Mucosa of descending colon (tissue), 3 donors: ENCODE measurements at regions not wholly inside any gene's neighbourhood (a gene's known extent, or its start where the extent isn't known, plus 50 kb on each side); places are given as distances from the start of the nearest gene placed in this dataset.
"Not testable (repeated sequence)": the region's sequence is repeated elsewhere in the genome, so short reads cannot be mapped to it uniquely, and the experiment has no call there.

Experiments used
- ATAC-seq: fragments of 200-7000 bp; cut with Tn5 transposase; one replicate; pipeline ENCODE4 v1.9.1; 2020; ENCODE audit warnings: mild to moderate bottlenecking, moderate library complexity
- DNase-seq, 3 donors: peaks; one replicate each; pipeline ENCODE4 v3.0.0-alpha.2; 2020
- H3K36me3 ChIP-seq: fragments of 200-600 bp; one replicate; pipeline ENCODE4 v1.8.0; 2021; ENCODE audit warnings: low read depth, mild to moderate bottlenecking
- H3K4me1 ChIP-seq: fragments of 200-600 bp; one replicate; pipeline ENCODE4 v1.8.0; 2021; ENCODE audit warnings: low read depth, mild to moderate bottlenecking
- H3K4me3 ChIP-seq: fragments of 200-600 bp; one replicate; pipeline ENCODE4 v1.8.0; 2021; ENCODE audit warnings: mild to moderate bottlenecking
- H3K9me3 ChIP-seq: fragments of 200-600 bp; one replicate; pipeline ENCODE4 v1.8.0; 2021; ENCODE audit warnings: mild to moderate bottlenecking
- CTCF ChIP-seq: fragments of 200-600 bp; IDR thresholded peaks from one replicate; pipeline ENCODE4 v1.8.0; 2022; ENCODE audit warnings: antibody characterized with exemption, mild to moderate bottlenecking
- intact Hi-C, 2 donors: fragments of 100-400 bp; cut with DNase I in 1 of 2; cut with micrococcal nuclease in 1 of 2; formaldehyde crosslinking; loops; one replicate each; pipeline versions ENCODE4 v1.11.0 to v1.11.1; 2022; cut with DNase I, micrococcal nuclease
- donor health status: DM: no; HTN: no; CAD: no; lungs with moderate emphysema.
- donor health status: DM: no; HTN: no; CAD: no.
- donor health status: DM: no; HTN: yes; CAD: no.

DNA sequence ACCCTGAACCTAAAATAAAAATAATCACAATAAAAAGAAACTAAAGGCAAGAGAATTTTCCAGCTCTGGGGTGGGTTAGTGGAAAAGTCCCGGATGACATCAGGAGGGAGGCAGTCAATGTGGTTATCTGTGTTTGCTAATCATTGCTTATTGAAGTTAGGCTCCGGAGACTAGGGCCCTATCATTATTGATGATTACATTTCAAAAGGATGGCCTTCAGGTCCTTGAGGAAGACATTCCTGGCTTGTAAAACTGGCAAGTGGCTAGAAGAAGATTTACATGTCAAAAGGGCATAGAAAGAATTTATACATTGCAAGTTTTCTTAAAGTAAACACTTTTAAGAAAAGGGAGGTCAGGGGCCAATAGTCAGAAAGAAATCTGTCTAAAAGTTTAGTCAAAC, 123.4 kb downstream of the POSTN start:
- Histone ChIP-seq H3K4me1 (no peaks in the 10 kb centered on the region), H3K36me3 (no peaks in the 10 kb centered on the region), H3K4me3 (no peak overlapping the region), H3K9me3 (no peaks in the 10 kb centered on the region)
- DNase-seq (no peak), ATAC-seq (no peak)
- no peak for TF ChIP-seq CTCF
- intact Hi-C loops, result no loop called here

GRCh38 chr13:37473035-37473434, 125.5 kb downstream of the POSTN start:
- Histone ChIP-seq H3K9me3 (no peaks in the 10 kb centered on the region), H3K36me3 (no peaks in the 10 kb centered on the region), H3K4me3 (no peak overlapping the region), H3K4me1 (no peaks in the 10 kb centered on the region)
- intact Hi-C loops, result no loop called here
- no peak for ATAC-seq
- no peak for TF ChIP-seq CTCF
- no peak for DNase-seq

- H3K4me1 ChIP-seq, intact Hi-C loops, H3K4me3 ChIP-seq, ATAC-seq, H3K9me3 ChIP-seq, DNase-seq, H3K36me3 ChIP-seq: not testable (repeated sequence)
Observed at GRCh38 chr13:37472266-37472665, 126.3 kb downstream of the POSTN start.

DNA sequence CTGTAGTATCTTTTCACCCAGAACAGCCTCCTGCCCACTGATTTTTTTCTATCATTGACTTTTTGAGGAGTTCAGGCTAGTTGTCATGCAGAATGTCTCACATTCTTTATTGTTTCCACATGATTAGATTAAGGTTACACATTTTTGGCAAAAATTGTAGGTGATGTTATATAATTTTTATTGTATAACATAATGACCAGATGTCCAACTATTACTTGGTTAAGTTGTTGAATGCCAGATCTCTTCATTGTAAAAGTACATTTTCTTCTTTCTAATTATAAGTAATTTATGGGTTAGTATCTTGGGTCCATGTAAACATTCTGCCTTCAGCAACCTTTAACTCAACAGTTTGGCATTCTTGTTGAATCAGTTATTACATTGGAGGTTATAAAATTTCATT, 138.4 kb downstream of the POSTN start:
- no peak for TF ChIP-seq CTCF
- no peaks in the 10 kb centered on the region for H3K36me3 ChIP-seq
- ATAC-seq (no peak), DNase-seq (no peak)
- no peaks in the 10 kb centered on the region for H3K4me1 ChIP-seq
- peaks cover 7% of the 10 kb centered on the region for H3K9me3 ChIP-seq
- no peak overlapping the region for H3K4me3 ChIP-seq
- intact Hi-C loops, result no loop called here

GRCh38 chr13:37457612-37458011, 141.0 kb downstream of the POSTN start:
- H3K36me3 ChIP-seq, result no peaks in the 10 kb centered on the region
- no peaks in the 10 kb centered on the region for H3K4me1 ChIP-seq
- peaks cover 3% of the 10 kb centered on the region for H3K9me3 ChIP-seq
- no peak for TF ChIP-seq CTCF
- intact Hi-C loops, result no loop called here
- DNase-seq, result no peak
- no peak for ATAC-seq
- H3K4me3 ChIP-seq, result no peak overlapping the region

- Histone ChIP-seq H3K9me3 (peaks cover 3% of the 10 kb centered on the region), H3K4me3 (no peak overlapping the region), H3K4me1 (no peaks in the 10 kb centered on the region), H3K36me3 (no peaks in the 10 kb centered on the region)
- ATAC-seq (no peak), DNase-seq (no peak)
- no peak for TF ChIP-seq CTCF
- intact Hi-C loops, result no loop called here
Observed at GRCh38 chr13:37456506-37456905, 142.1 kb downstream of the POSTN start.
